ENCODE measurements at regions not wholly inside any gene's neighbourhood (a gene's known extent, or its start where the extent isn't known, plus 50 kb on each side); places are given as distances from the start of the nearest gene placed in this dataset.

GRCh38 chr20:4083098-4083865, 65.3 kb upstream of the SMOX start:
- no peaks in the 10 kb centered on the region for H3K27me3 ChIP-seq
- no peak overlapping the region for H3K4me3 ChIP-seq
- DNase-seq (ENCODE audit: low spot score in 2 of 2): no peak
- H3K4me1 ChIP-seq: peaks cover 21% of the 10 kb centered on the region
- TF ChIP-seq CTCF (IDR thresholded peaks at IDR 0.05): no peak
- TF ChIP-seq POLR2AphosphoS5 (IDR thresholded peaks at IDR 0.05): no peak
- TF ChIP-seq POLR2A (IDR thresholded peaks at IDR 0.05): no peak
- TF ChIP-seq EP300 (IDR thresholded peaks at IDR 0.05): no peak
- 29% methylated on average over 7 of the region's 11 CpGs for WGBS
- no peak overlapping the region for H3K27ac ChIP-seq
- no peaks in the 10 kb centered on the region for H3K9me3 ChIP-seq
- no peaks in the 10 kb centered on the region for H3K36me3 ChIP-seq

DNA sequence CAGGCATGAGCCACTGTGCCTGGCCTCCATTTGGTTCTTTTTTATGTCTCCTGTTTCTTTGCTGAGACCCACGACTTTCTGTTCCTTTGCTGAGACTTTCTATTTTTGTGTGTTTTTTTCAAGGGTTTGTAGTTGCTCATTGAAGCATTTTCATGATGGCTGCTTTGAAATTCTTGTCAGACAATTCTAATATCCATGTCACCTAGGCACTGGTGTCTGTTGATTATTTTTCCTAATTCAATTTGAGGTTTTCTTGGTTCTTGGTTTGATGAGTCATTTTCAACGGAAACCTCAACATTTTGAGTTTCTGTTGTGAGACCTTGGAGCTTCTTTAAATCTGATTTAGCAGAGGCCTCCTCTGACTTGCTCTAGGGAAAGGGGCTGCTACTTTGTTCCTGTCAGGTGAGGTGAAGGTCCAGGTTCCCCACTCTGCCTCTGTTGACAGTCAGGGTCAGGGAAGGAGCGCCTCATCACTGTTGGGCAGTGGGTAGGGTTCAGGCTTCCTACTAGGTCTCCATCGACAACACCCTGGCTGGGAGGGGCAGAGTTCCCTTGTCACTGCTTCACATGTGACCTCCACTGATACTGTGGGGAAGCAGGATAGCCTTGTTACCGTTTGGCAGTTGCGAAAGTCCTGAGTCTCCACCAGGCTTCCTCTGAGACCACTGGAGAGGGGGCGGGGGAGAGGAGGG, 66.1 kb upstream of the SMOX start:
- H3K27ac ChIP-seq: no peak overlapping the region
- no peaks in the 10 kb centered on the region for H3K9me3 ChIP-seq
- H3K27me3 ChIP-seq: no peaks in the 10 kb centered on the region
- DNase-seq (ENCODE audit: low spot score in 2 of 2): peak in 1 of 2 donors; percentile 88
- TF ChIP-seq CTCF (IDR thresholded peaks at IDR 0.05) (no peak), POLR2A (IDR thresholded peaks at IDR 0.05) (no peak), POLR2AphosphoS5 (IDR thresholded peaks at IDR 0.05) (no peak), EP300 (IDR thresholded peaks at IDR 0.05) (no peak)
- no peak overlapping the region for H3K4me3 ChIP-seq
- no peaks in the 10 kb centered on the region for H3K36me3 ChIP-seq
- H3K4me1 ChIP-seq: peaks cover 21% of the 10 kb centered on the region
- 33% methylated on average over 5 of the region's 7 CpGs for WGBS

DNA sequence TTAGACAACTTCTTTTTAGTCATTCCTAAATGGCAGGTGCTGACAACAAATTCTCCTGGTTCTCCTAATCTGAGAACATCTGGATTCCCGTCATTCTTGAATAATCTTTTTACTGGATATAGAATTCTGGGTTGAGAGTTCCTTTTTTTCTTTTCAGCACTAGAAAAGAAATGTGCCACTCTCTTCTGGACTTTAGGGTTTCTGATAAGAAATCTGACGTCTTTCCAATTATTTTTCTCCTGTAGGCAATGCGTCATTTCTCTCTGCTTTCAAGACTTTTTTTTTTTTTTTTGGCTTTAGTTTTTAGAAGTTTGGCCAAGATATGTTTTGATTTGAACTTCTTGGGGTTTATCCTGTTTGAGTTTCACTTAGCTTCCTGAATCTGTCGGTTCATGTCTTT, 66.1 kb upstream of the RNF24 start:
- H3K4me3 ChIP-seq: no peak overlapping the region
- DNase-seq (ENCODE audit: low spot score in 2 of 2): no peak
- no peaks in the 10 kb centered on the region for H3K27me3 ChIP-seq
- H3K9me3 ChIP-seq: no peaks in the 10 kb centered on the region
- TF ChIP-seq POLR2A (IDR thresholded peaks at IDR 0.05) (no peak), CTCF (IDR thresholded peaks at IDR 0.05) (no peak), POLR2AphosphoS5 (IDR thresholded peaks at IDR 0.05) (no peak), EP300 (IDR thresholded peaks at IDR 0.05) (no peak)
- WGBS: 62% methylated on average over 4 of the region's 4 CpGs
- H3K4me1 ChIP-seq: peaks cover 21% of the 10 kb centered on the region
- H3K27ac ChIP-seq: no peak overlapping the region
- no peaks in the 10 kb centered on the region for H3K36me3 ChIP-seq

DNA sequence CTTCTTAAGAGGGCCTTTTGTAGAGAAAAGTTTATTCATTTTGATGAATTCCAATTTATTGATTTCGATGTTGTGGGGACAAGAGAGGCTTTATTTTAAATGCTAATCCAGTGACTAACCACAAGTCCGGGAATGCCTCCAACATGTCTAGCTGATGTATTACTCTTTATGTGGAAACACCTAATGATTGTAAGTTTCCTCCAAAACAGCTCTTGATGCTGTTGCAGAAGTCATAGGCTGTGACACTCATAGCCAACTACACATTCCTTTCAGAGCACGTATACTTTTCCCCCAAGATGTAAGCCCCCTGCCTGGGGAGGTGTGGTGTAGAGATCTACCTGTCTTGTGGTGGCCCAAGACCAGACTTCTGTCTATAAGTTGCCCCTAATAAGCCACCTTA, 61.3 kb upstream of the RNF24 start:
- no peak overlapping the region for H3K27ac ChIP-seq
- H3K27me3 ChIP-seq: no peaks in the 10 kb centered on the region
- no peaks in the 10 kb centered on the region for H3K36me3 ChIP-seq
- no peak overlapping the region for H3K4me3 ChIP-seq
- no peaks in the 10 kb centered on the region for H3K9me3 ChIP-seq
- TF ChIP-seq CTCF (IDR thresholded peaks at IDR 0.05) (no peak), POLR2A (IDR thresholded peaks at IDR 0.05) (no peak), POLR2AphosphoS5 (IDR thresholded peaks at IDR 0.05) (no peak), EP300 (IDR thresholded peaks at IDR 0.05) (no peak)
- peaks cover 5% of the 10 kb centered on the region for H3K4me1 ChIP-seq
- DNase-seq (ENCODE audit: low spot score in 2 of 2): no peak
- 10% methylated on average over 3 of the region's 3 CpGs for WGBS

DNA sequence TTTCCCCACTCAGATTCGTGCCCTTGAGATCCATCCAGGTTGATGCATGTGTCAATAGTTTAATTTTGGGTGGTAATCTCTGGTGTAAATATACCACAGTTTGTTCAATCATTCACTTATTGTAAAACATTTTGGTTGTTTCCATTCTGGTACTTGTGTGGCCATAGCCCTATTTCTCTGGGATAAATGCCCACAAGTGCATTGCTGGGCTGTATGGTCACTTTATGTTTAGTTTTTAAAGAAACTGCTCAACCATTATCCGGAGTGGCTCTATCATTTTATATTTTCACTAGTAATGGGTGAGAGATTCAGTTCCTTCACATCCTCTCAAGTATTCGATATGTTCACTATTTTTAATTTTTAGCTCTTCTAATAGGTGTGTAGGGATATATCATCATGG, 60.7 kb upstream of the RNF24 start:
- no peaks in the 10 kb centered on the region for H3K9me3 ChIP-seq

More for the DNA sequence above, 60.7 kb upstream of the RNF24 start:
- no peak overlapping the region for H3K27ac ChIP-seq
- H3K4me1 ChIP-seq: peaks cover 11% of the 10 kb centered on the region
- no peak for TF ChIP-seq POLR2AphosphoS5 (IDR thresholded peaks at IDR 0.05)
- TF ChIP-seq POLR2A (IDR thresholded peaks at IDR 0.05): no peak
- TF ChIP-seq CTCF (IDR thresholded peaks at IDR 0.05): no peak
- TF ChIP-seq EP300 (IDR thresholded peaks at IDR 0.05): no peak
- no peak for DNase-seq (ENCODE audit: low spot score in 2 of 2)
- WGBS: 94% methylated on average over 3 of the region's 3 CpGs
- no peaks in the 10 kb centered on the region for H3K36me3 ChIP-seq
- H3K27me3 ChIP-seq: no peaks in the 10 kb centered on the region
- H3K4me3 ChIP-seq: no peak overlapping the region

Measured in suprapubic skin (tissue), 4 donors.